SK-N-SH (cell line): ENCODE measurements at regions not wholly inside any gene's neighbourhood (a gene's known extent, or its start where the extent isn't known, plus 50 kb on each side); places are given as distances from the start of the nearest gene placed in this dataset.

ENCODE experiments used
- CTCF ChIA-PET: fragments of 300-600, 350-600 bp; formaldehyde crosslinking; extraction: SDS; loops from one replicate; lab custom pipeline; 2021; lab: Yijun Ruan, JAX
- POLR2A ChIA-PET: fragments of 350-600 bp; sonication (Branson Sonifier 250); formaldehyde crosslinking; extraction: SDS; loops from one replicate; lab custom pipeline; 2020; ENCODE audit warnings: antibody characterized with exemption, inconsistent platforms; lab: Yijun Ruan, JAX
- DNase-seq: peaks from one replicate; pipeline ENCODE4 v3.0.0; 2012
- H2AFZ ChIP-seq: fragments of 200-600 bp; sonication (generic); 2 replicates; pipeline ENCODE4 v1.8.1; 2016; ENCODE audit warnings: antibody characterized with exemption, mild to moderate bottlenecking, low read depth
- H3F3A ChIP-seq: fragments of 200-600 bp; sonication (generic); replicated peaks from 2 replicates; pipeline ENCODE3; 2016; ENCODE audit warnings: antibody characterized with exemption, mild to moderate bottlenecking; ENCODE audit not compliant: insufficient read depth
- H3K27ac ChIP-seq, 2 experiments: fragments of 200-500 bp in 1 of 2; fragments of 200-600 bp in 1 of 2; sonication (Bioruptor generic) in 1 of 2; sonication (generic), shearing (Covaris generic) in 1 of 2; 2 replicates each; pipeline versions ENCODE4 v1.5.1 to v1.6.1; 2014 to 2016; ENCODE audit warnings: low read depth in 2 of 2, inconsistent platforms in 1 of 2, low read length in 1 of 2, mild to moderate bottlenecking in 1 of 2, mixed read lengths in 1 of 2
- H3K27me3 ChIP-seq: fragments of 200-600 bp; sonication (generic), shearing (Covaris generic); 2 replicates; pipeline ENCODE4 v1.6.1; 2016; ENCODE audit warnings: mixed run types; ENCODE audit not compliant: insufficient read depth
- H3K36me3 ChIP-seq, 2 experiments: fragments of 200-500 bp in 1 of 2; fragments of 200-600 bp in 1 of 2; sonication (Bioruptor generic) in 1 of 2; sonication (generic) in 1 of 2; replicated peaks in 1 of 2; 2 replicates each; pipeline versions ENCODE3 to v1.5.1; 2014 to 2016; ENCODE audit warnings: low read length in 1 of 2, mild to moderate bottlenecking in 1 of 2; ENCODE audit not compliant: insufficient read depth in 2 of 2, control insufficient read depth in 1 of 2
- H3K4me1 ChIP-seq, 2 experiments: fragments of 200-500 bp in 1 of 2; fragments of 200-600 bp in 1 of 2; sonication (Bioruptor generic) in 1 of 2; sonication (generic), shearing (Covaris generic) in 1 of 2; 2 replicates each; pipeline versions ENCODE4 v1.5.1 to v1.6.1; 2014 to 2016; ENCODE audit warnings: low read depth in 1 of 2, low read length in 1 of 2, mixed run types in 1 of 2; ENCODE audit not compliant: insufficient read depth in 2 of 2, control insufficient read depth in 1 of 2
- H3K4me2 ChIP-seq: fragments of 200-600 bp; sonication (generic), shearing (Covaris generic); 2 replicates; pipeline ENCODE4 v1.6.1; 2017; ENCODE audit warnings: mixed run types
- H3K4me3 ChIP-seq, 2 experiments: fragments of 200-500 bp in 1 of 2; fragments of 200-600 bp in 1 of 2; sonication (Bioruptor generic) in 1 of 2; sonication (generic), shearing (Covaris generic) in 1 of 2; 2 replicates each; pipeline versions ENCODE4 v1.5.1 to v1.8.1; 2014 to 2016; ENCODE audit warnings: low read depth in 2 of 2, inconsistent platforms in 1 of 2, low read length in 1 of 2, mild to moderate bottlenecking in 1 of 2, mixed read lengths in 1 of 2, moderate library complexity in 1 of 2
- H3K79me2 ChIP-seq: fragments of 200-600 bp; sonication (generic); 2 replicates; pipeline ENCODE4 v1.8.1; 2017; ENCODE audit warnings: mild to moderate bottlenecking; ENCODE audit not compliant: insufficient read depth
- H3K9ac ChIP-seq: fragments of 200-600 bp; sonication (generic); 2 replicates; pipeline ENCODE4 v1.6.1; 2017; ENCODE audit warnings: mixed run types
- H3K9me2 ChIP-seq: fragments of 200-600 bp; sonication (generic); 2 replicates; pipeline ENCODE4 v1.6.1; 2017; ENCODE audit warnings: mixed run types
- H3K9me3 ChIP-seq: fragments of 200-600 bp; sonication (generic); 2 replicates; pipeline ENCODE4 v1.6.1; 2017; ENCODE audit warnings: mixed run types, mild to moderate bottlenecking, moderate library complexity
- H4K20me1 ChIP-seq: fragments of 200-600 bp; sonication (generic); 2 replicates; pipeline ENCODE4 v1.6.1; 2017; ENCODE audit warnings: mild to moderate bottlenecking, mixed run types; ENCODE audit not compliant: insufficient read depth
- ELF1 ChIP-seq: IDR thresholded peaks from 2 replicates; pipeline ENCODE4 v1.4.0; 2012
- EP300 ChIP-seq, 2 experiments: IDR thresholded peaks; 2 replicates each; pipeline versions ENCODE4 v1.4.0 to v1.6.1; 2012; ENCODE audit warnings: borderline replicate concordance in 1 of 2, low read depth in 1 of 2, low read length in 1 of 2
- EZH2phosphoT487 ChIP-seq: fragments of 200-600 bp; sonication (generic); IDR thresholded peaks from 2 replicates; pipeline ENCODE4 v1.6.1; 2017; ENCODE audit warnings: low read depth, mixed run types, mild to moderate bottlenecking, antibody characterized with exemption, moderate library complexity, borderline replicate concordance
- FOXJ3 ChIP-seq: sonication (generic); formaldehyde crosslinking; IDR thresholded peaks from 2 replicates; pipeline ENCODE4 v1.5.1; 2020; ENCODE audit warnings: mild to moderate bottlenecking, missing genetic modification reagents
- GATA2 ChIP-seq: sonication (generic); formaldehyde crosslinking; IDR thresholded peaks from 2 replicates; pipeline ENCODE4 v1.5.0; 2020; ENCODE audit warnings: mild to moderate bottlenecking, missing genetic modification reagents
- IRF3 ChIP-seq: fragments of 150-350 bp; IDR thresholded peaks from 2 replicates; pipeline ENCODE4 v1.6.1; 2016; ENCODE audit warnings: mild to moderate bottlenecking, low read depth, low read length
- JUND ChIP-seq: IDR thresholded peaks from 2 replicates; pipeline ENCODE4 v1.4.0; 2012
- MAX ChIP-seq: IDR thresholded peaks from 2 replicates; pipeline ENCODE4 v1.4.0; 2012; ENCODE audit warnings: low read depth
- MEF2A ChIP-seq: IDR thresholded peaks from 2 replicates; pipeline ENCODE4 v1.4.0; 2012; ENCODE audit warnings: low read depth, borderline replicate concordance
- NFIC ChIP-seq: IDR thresholded peaks from 2 replicates; pipeline ENCODE4 v1.4.0; 2012; ENCODE audit warnings: borderline replicate concordance
- RAD21 ChIP-seq: IDR thresholded peaks from 2 replicates; pipeline ENCODE4 v1.6.1; 2012; ENCODE audit warnings: mild to moderate bottlenecking, low read length
- RXRA ChIP-seq: IDR thresholded peaks from 2 replicates; pipeline ENCODE4 v1.4.0; 2012; ENCODE audit warnings: low read depth, mild to moderate bottlenecking, borderline replicate concordance
- SIN3A ChIP-seq: IDR thresholded peaks from 2 replicates; pipeline ENCODE4 v1.6.1; 2012; ENCODE audit warnings: low read depth, mild to moderate bottlenecking, low read length, moderate library complexity, borderline replicate concordance
- SMC3 ChIP-seq: IDR thresholded peaks from 2 replicates; pipeline ENCODE4 v1.6.1; 2012; ENCODE audit warnings: low read depth, low read length, improper control_type of control experiment
- TAF1 ChIP-seq: IDR thresholded peaks from 2 replicates; pipeline ENCODE4 v1.6.1; 2012; ENCODE audit warnings: low read depth, mild to moderate bottlenecking, low read length, moderate library complexity, borderline replicate concordance
- TCF12 ChIP-seq: IDR thresholded peaks from 2 replicates; pipeline ENCODE4 v1.4.0; 2012
- USF1 ChIP-seq: IDR thresholded peaks from 2 replicates; pipeline ENCODE4 v1.4.0; 2012; ENCODE audit warnings: low read depth, borderline replicate concordance
- USF2 ChIP-seq: fragments of 150-350 bp; IDR thresholded peaks from 2 replicates; pipeline ENCODE4 v1.6.1; 2017; ENCODE audit warnings: antibody characterized with exemption, low read length, low read depth, borderline replicate concordance
- YY1 ChIP-seq: IDR thresholded peaks from 2 replicates; pipeline ENCODE4 v1.4.0; 2012; ENCODE audit warnings: low read depth, mild to moderate bottlenecking
- ZBTB33 ChIP-seq: IDR thresholded peaks from 2 replicates; pipeline ENCODE4 v1.4.0; 2012; ENCODE audit warnings: low read depth, borderline replicate concordance
- WGBS: methylation state at CpG from one replicate; pipeline ENCODE4 v1.1.6; 2017; ENCODE audit warnings: low lambda C conversion rate; 5-methylcytosine and 5-hydroxymethylcytosine counted together

- no peaks in the 10 kb centered on the region for H3K79me2 ChIP-seq
- H3K4me1 ChIP-seq, result no peaks in the 10 kb centered on the region
- no peak for DNase-seq
- H3F3A ChIP-seq, result no peaks in the 10 kb centered on the region
- no peak overlapping the region for H3K4me3 ChIP-seq
- no peak overlapping the region for H3K27ac ChIP-seq
- no peaks in the 10 kb centered on the region for H4K20me1 ChIP-seq
- TF ChIP-seq MAX (no peak), MEF2A (no peak), SMC3 (no peak), USF1 (no peak), ZBTB33 (no peak), IRF3 (no peak), EP300 (IDR thresholded peaks at IDR 0.05; ENCODE audit: borderline replicate concordance in 1 of 2, low read depth in 1 of 2, low read length in 1 of 2) (no peak), EZH2phosphoT487 (no peak), TAF1 (no peak)
- H3K9me3 ChIP-seq, result no peaks in the 10 kb centered on the region
- H3K4me2 ChIP-seq, result no peak overlapping the region
- H2AFZ ChIP-seq, result no peak overlapping the region
- ChIA-PET POLR2A (no interaction called here), CTCF (no interaction called here)
- H3K27me3 ChIP-seq, result no peaks in the 10 kb centered on the region
- no peaks in the 10 kb centered on the region for H3K9me2 ChIP-seq
- no peak overlapping the region for H3K9ac ChIP-seq
- WGBS, result 28% methylated on average over 2 of the region's 2 CpGs
- no peaks in the 10 kb centered on the region for H3K36me3 ChIP-seq
These were observed 453.3 kb upstream of the INTU start for GRCh38 chr4:127179256-127180087.

- ChIA-PET CTCF (no interaction called here), POLR2A (no interaction called here)
- Histone ChIP-seq H3K27ac (no peak overlapping the region), H3K9me2 (no peaks in the 10 kb centered on the region), H3K4me1 (no peaks in the 10 kb centered on the region), H3K9me3 (no peaks in the 10 kb centered on the region), H2AFZ (no peak overlapping the region), H3K79me2 (no peaks in the 10 kb centered on the region), H3K27me3 (no peaks in the 10 kb centered on the region), H4K20me1 (no peaks in the 10 kb centered on the region), H3K4me2 (no peak overlapping the region), H3F3A (no peaks in the 10 kb centered on the region), H3K36me3 (no peaks in the 10 kb centered on the region), H3K4me3 (no peak overlapping the region), H3K9ac (no peak overlapping the region)
- no peak for DNase-seq
- no peak for TF ChIP-seq JUND
- no peak for TF ChIP-seq ELF1
- TF ChIP-seq MEF2A, result no peak
- TF ChIP-seq NFIC, result no peak
- no peak for TF ChIP-seq TCF12
- no peak for TF ChIP-seq RAD21
- TF ChIP-seq USF2, result no peak
- no peak for TF ChIP-seq RXRA
- TF ChIP-seq MAX, result no peak
- no peak for TF ChIP-seq YY1
- TF ChIP-seq SIN3A, result no peak
- no peak for TF ChIP-seq FOXJ3
- TF ChIP-seq TAF1, result no peak
- no peak for TF ChIP-seq GATA2 (CRISPR knock-in tag)
These were observed 451.8 kb upstream of the INTU start for GRCh38 chr4:127181001-127181400.
